LNCAP (cell line): ENCODE measurements at regions not wholly inside any gene's neighbourhood (a gene's known extent, or its start where the extent isn't known, plus 50 kb on each side); places are given as distances from the start of the nearest gene placed in this dataset.

ENCODE experiments used
- TF ChIP-seq, protein P1 (sequence below): fragments of 450-650 bp; IDR thresholded peaks from 2 replicates; pipeline ENCODE4 v1.5.1; 2017; ENCODE audit warnings: mild to moderate bottlenecking

DNA sequence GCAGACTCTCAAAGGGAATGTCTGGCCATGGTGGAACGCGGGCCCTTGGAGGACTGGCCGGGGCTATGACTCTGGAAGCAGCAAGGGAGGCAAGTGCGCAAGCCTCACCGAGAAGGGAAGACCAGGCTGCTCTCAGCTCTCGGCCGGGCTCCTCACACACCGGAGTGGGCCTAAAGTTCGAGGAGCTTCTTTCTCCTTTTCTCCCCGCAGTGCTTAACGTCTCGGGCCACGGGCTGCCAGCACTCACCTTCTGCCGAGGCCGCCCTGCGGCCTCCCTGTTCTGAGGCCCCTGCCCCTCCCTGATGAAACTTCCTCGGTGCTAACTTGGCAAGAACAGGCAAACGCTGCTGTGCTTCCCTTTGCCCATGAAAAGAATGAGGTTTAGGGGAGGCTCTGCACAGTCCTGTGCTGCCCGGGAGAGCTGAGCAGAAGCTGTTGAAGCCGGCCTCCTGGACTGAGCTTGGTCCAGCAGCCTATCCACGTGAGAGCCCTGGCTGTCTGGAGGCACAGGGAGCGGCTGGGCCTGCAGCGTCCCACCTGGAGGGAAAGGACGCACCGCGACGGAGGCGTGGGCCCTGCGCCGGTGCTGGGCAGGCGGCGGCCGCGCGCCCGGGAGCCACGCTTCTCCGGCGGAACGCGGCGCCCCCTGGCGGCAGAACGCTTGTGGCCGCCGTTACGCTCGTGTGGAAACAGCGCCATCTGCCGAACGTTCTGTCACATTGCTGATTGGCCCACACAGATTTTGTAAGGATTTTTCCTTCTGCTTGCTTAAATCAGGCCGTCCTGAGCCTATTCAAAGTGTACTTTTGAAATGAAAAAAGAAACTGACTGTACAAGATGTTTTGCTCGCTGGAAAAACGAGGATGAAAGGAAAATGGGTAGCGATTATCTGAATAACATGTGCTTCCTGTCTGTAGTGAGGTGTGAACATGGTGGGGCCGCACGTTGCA lies 65.0 kb upstream of the TMEM45B start:
- TF ChIP-seq, protein P1, sequence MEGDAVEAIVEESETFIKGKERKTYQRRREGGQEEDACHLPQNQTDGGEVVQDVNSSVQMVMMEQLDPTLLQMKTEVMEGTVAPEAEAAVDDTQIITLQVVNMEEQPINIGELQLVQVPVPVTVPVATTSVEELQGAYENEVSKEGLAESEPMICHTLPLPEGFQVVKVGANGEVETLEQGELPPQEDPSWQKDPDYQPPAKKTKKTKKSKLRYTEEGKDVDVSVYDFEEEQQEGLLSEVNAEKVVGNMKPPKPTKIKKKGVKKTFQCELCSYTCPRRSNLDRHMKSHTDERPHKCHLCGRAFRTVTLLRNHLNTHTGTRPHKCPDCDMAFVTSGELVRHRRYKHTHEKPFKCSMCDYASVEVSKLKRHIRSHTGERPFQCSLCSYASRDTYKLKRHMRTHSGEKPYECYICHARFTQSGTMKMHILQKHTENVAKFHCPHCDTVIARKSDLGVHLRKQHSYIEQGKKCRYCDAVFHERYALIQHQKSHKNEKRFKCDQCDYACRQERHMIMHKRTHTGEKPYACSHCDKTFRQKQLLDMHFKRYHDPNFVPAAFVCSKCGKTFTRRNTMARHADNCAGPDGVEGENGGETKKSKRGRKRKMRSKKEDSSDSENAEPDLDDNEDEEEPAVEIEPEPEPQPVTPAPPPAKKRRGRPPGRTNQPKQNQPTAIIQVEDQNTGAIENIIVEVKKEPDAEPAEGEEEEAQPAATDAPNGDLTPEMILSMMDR: peak; percentile 97

DNA sequence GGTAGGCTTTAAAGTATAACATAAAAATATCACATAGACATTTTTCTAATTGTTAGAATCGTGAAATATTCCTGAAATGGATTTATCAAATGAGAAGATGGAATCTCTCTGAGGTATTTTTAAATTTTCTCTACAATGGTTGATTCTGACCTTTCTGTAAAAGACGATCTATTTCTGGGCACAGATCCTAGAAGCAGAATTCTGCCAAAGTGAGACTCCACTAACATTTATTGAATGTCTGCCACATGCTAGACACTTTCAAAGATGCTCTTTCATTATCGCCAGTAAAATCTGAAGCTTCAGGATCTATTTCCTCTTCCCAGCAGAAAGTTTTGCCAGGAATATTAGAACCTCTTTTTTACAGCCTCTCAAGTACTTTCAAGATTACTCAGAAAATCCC lies 64.1 kb upstream of the TMEM45B start:
- TF ChIP-seq, protein P1: no peak
